ENCODE measurements at regions not wholly inside any gene's neighbourhood (a gene's known extent, or its start where the extent isn't known, plus 50 kb on each side); places are given as distances from the start of the nearest gene placed in this dataset.

DNA sequence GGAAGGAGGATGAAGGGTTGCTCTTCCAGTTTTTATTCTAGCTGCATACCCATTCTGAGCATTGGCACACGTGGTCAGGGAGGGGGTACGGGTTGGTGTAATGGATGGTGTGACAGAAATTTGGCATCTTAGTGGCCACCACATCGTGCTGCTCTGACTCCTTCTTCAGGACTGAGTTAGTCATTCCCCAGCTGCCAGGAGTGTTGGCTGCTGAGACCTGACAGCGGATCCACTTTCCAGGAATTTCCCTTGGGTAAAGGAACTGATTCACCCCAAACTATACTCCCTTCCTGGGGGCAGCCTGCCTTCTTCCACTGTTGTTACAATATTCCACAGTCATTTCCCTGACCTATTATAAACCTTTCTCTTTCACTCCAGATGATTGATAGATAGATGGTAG lies 595.5 kb upstream of the KLHL1 start:
- WGBS (ENCODE audit: low lambda C conversion rate), result 18% methylated on average over 4 of the region's 4 CpGs
- DNase-seq, result no peak
- Histone ChIP-seq H3F3A (replicated peaks; ENCODE audit: insufficient read depth) (no peaks in the 10 kb centered on the region), H3K27me3 (ENCODE audit: insufficient read depth) (no peaks in the 10 kb centered on the region), H4K20me1 (ENCODE audit: insufficient read depth) (no peaks in the 10 kb centered on the region), H2AFZ (ENCODE audit: low read depth) (no peak overlapping the region), H3K36me3 (replicated peaks in 1 of 2; ENCODE audit: control insufficient read depth in 1 of 2, insufficient read depth in 2 of 2, low read length in 1 of 2) (no peaks in the 10 kb centered on the region), H3K9me3 (no peaks in the 10 kb centered on the region), H3K9me2 (no peaks in the 10 kb centered on the region), H3K4me1 (ENCODE audit: control insufficient read depth in 1 of 2, insufficient read depth in 2 of 2, low read depth in 1 of 2, low read length in 1 of 2) (no peaks in the 10 kb centered on the region), H3K4me3 (ENCODE audit: low read depth in 2 of 2, low read length in 1 of 2) (no peak overlapping the region), H3K4me2 (no peak overlapping the region), H3K27ac (ENCODE audit: low read depth in 2 of 2, low read length in 1 of 2) (no peak overlapping the region), H3K79me2 (ENCODE audit: insufficient read depth) (no peaks in the 10 kb centered on the region), H3K9ac (no peak overlapping the region)
- ChIA-PET POLR2A (no interaction called here), CTCF (no interaction called here)
- no peak for TF ChIP-seq ELF1 (IDR thresholded peaks at IDR 0.05)
- no peak for TF ChIP-seq ZBTB33 (IDR thresholded peaks at IDR 0.05; ENCODE audit: borderline replicate concordance, low read depth)
- no peak for TF ChIP-seq EZH2phosphoT487 (IDR thresholded peaks at IDR 0.05; ENCODE audit: borderline replicate concordance, low read depth)
- TF ChIP-seq USF1 (IDR thresholded peaks at IDR 0.05; ENCODE audit: borderline replicate concordance, low read depth), result no peak
- TF ChIP-seq YY1 (IDR thresholded peaks at IDR 0.05; ENCODE audit: low read depth), result no peak
- no peak for TF ChIP-seq POLR2AphosphoS5 (IDR thresholded peaks at IDR 0.05; ENCODE audit: low read depth, low read length)
- no peak for TF ChIP-seq MXI1 (IDR thresholded peaks at IDR 0.05; ENCODE audit: low read depth, low read length)
- TF ChIP-seq NFIC (IDR thresholded peaks at IDR 0.05; ENCODE audit: borderline replicate concordance), result no peak
- no peak for TF ChIP-seq RXRA (IDR thresholded peaks at IDR 0.05; ENCODE audit: borderline replicate concordance, low read depth)

GRCh38 chr13:70694996-70695715 lies 586.9 kb upstream of the KLHL1 start:
- no peaks in the 10 kb centered on the region for H3K79me2 ChIP-seq (ENCODE audit: insufficient read depth)
- DNase-seq, result no peak
- no peak overlapping the region for H3K4me2 ChIP-seq
- H4K20me1 ChIP-seq (ENCODE audit: insufficient read depth), result no peaks in the 10 kb centered on the region
- no peaks in the 10 kb centered on the region for H3K4me1 ChIP-seq (ENCODE audit: control insufficient read depth in 1 of 2, insufficient read depth in 2 of 2, low read depth in 1 of 2, low read length in 1 of 2)
- 25% methylated on average over 3 of the region's 3 CpGs for WGBS (ENCODE audit: low lambda C conversion rate)
- H3K9me2 ChIP-seq, result no peaks in the 10 kb centered on the region
- CTCF ChIA-PET, result no interaction called here
- no peak overlapping the region for H3K27ac ChIP-seq (ENCODE audit: low read depth in 2 of 2, low read length in 1 of 2)
- H3K9me3 ChIP-seq, result no peaks in the 10 kb centered on the region
- H3K4me3 ChIP-seq (ENCODE audit: low read depth in 2 of 2, low read length in 1 of 2), result no peak overlapping the region
- H3K27me3 ChIP-seq (ENCODE audit: insufficient read depth), result no peaks in the 10 kb centered on the region
- H3K9ac ChIP-seq, result no peak overlapping the region
- POLR2A ChIA-PET, result no interaction called here
- no peaks in the 10 kb centered on the region for H3F3A ChIP-seq (replicated peaks; ENCODE audit: insufficient read depth)
- no peaks in the 10 kb centered on the region for H3K36me3 ChIP-seq (replicated peaks in 1 of 2; ENCODE audit: control insufficient read depth in 1 of 2, insufficient read depth in 2 of 2, low read length in 1 of 2)
- no peak overlapping the region for H2AFZ ChIP-seq (ENCODE audit: low read depth)
- TF ChIP-seq CTCF (IDR thresholded peaks at IDR 0.05) (no peak), CHD2 (IDR thresholded peaks at IDR 0.05; ENCODE audit: low read length, partially characterized antibody) (no peak), POLR2AphosphoS5 (IDR thresholded peaks at IDR 0.05; ENCODE audit: low read depth, low read length) (no peak), FOXM1 (IDR thresholded peaks at IDR 0.05; ENCODE audit: low read depth) (no peak), RAD21 (IDR thresholded peaks at IDR 0.05; ENCODE audit: low read length) (no peak), EZH2phosphoT487 (IDR thresholded peaks at IDR 0.05; ENCODE audit: borderline replicate concordance, low read depth) (no peak), REST (IDR thresholded peaks at IDR 0.05; ENCODE audit: low read depth, low read length) (no peak), TCF12 (IDR thresholded peaks at IDR 0.05) (no peak), SIN3A (IDR thresholded peaks at IDR 0.05; ENCODE audit: borderline replicate concordance, low read depth, low read length) (no peak), YY1 (IDR thresholded peaks at IDR 0.05; ENCODE audit: low read depth) (no peak)
- TF ChIP-seq, protein P1, sequence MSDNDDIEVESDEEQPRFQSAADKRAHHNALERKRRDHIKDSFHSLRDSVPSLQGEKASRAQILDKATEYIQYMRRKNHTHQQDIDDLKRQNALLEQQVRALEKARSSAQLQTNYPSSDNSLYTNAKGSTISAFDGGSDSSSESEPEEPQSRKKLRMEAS (IDR thresholded peaks at IDR 0.05; ENCODE audit: low read depth), result no peak
